ENCODE measurements at regions not wholly inside any gene's neighbourhood (a gene's known extent, or its start where the extent isn't known, plus 50 kb on each side); places are given as distances from the start of the nearest gene placed in this dataset.

GRCh38 chr12:46667551-46667950, 158.2 kb downstream of the SLC38A4 start:
- no peak overlapping the region for H4K8ac ChIP-seq (ENCODE audit: low read length)
- no peak overlapping the region for H2AK5ac ChIP-seq (ENCODE audit: low read length, severe bottlenecking)
- DNase-seq = no peak
- H2BK120ac ChIP-seq (ENCODE audit: low read depth, low read length) = no peak overlapping the region
- H2BK5ac ChIP-seq (ENCODE audit: low read depth, low read length, poor library complexity, severe bottlenecking) = no peak overlapping the region
- H3K23ac ChIP-seq (ENCODE audit: low read length in 2 of 2) = no peak overlapping the region
- no peak overlapping the region for H2AFZ ChIP-seq (ENCODE audit: low read depth, low read length)
- peak overlapping the region; percentile 37 for H3K9ac ChIP-seq (ENCODE audit: low read length)
- H3K27me3 ChIP-seq (ENCODE audit: control insufficient read depth in 1 of 2, insufficient read depth in 1 of 2, low read length in 2 of 2) = no peaks in the 10 kb centered on the region
- no peaks in the 10 kb centered on the region for H3K79me1 ChIP-seq (replicated peaks; ENCODE audit: low read length, poor library complexity, severe bottlenecking)
- H3K14ac ChIP-seq (ENCODE audit: low read length in 2 of 2) = no peak overlapping the region
- no peak overlapping the region for H3K27ac ChIP-seq (ENCODE audit: low read length, poor library complexity, severe bottlenecking)
- H3K36me3 ChIP-seq (ENCODE audit: control insufficient read depth in 1 of 2, insufficient read depth in 2 of 2, low read depth in 1 of 2, low read length in 2 of 2) = no peaks in the 10 kb centered on the region
- peaks cover 2% of the 10 kb centered on the region for H3K4me1 ChIP-seq (ENCODE audit: control insufficient read depth, insufficient read depth, low read depth, low read length)
- no peak overlapping the region for H2BK12ac ChIP-seq (ENCODE audit: low read length in 2 of 2)
- no peaks in the 10 kb centered on the region for H3K9me3 ChIP-seq (ENCODE audit: control insufficient read depth, low read length)
- no peak overlapping the region for H3K4me2 ChIP-seq (ENCODE audit: low read length, poor library complexity, severe bottlenecking)
- no peak overlapping the region for H3K4me3 ChIP-seq (ENCODE audit: insufficient read depth in 1 of 2, low read depth in 1 of 2, low read length in 2 of 2)
- H2BK15ac ChIP-seq (ENCODE audit: low read depth, poor library complexity, severe bottlenecking) = no peak overlapping the region
- H3K18ac ChIP-seq (ENCODE audit: low read depth in 1 of 2, low read length in 2 of 2) = no peak overlapping the region
- H4K91ac ChIP-seq (ENCODE audit: low read length) = no peak overlapping the region
- H3K4ac ChIP-seq (ENCODE audit: low read depth in 1 of 2, low read length in 2 of 2) = no peak overlapping the region

DNA sequence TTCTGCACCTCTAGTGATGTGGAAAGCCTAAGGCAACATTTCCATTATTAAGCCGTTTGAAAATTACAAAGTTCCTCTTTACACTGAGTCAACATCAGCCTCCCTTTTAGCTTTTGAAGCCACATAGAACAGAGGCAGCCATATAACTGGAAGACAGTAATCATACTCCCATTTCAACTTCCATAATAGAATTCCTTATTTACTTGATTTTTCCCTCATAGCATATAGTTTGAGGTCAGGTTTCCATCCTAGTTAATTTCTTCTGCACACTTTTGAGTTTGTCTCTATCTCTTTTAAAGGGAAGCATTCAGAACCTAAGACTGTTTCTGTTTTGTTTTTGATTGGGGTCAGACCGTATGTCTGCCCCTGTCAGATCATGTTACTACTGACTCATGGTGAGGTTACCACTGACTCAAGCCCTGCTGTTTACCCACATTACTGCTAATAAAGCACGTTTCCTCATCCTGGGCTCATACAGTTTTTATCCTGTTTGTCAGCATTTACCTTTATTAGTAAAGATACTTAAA, 161.0 kb downstream of the SLC38A4 start:
- DNase-seq = peak; percentile 92
- WGBS = 4% methylated on average over 3 of the region's 3 CpGs
- Histone ChIP-seq H2AFZ (ENCODE audit: low read depth, low read length) (no peak overlapping the region), H3K4me3 (ENCODE audit: insufficient read depth in 1 of 2, low read depth in 1 of 2, low read length in 2 of 2) (peak overlapping the region in 1 of 2 experiments; percentile 41), H3K27me3 (ENCODE audit: control insufficient read depth in 1 of 2, insufficient read depth in 1 of 2, low read length in 2 of 2) (no peaks in the 10 kb centered on the region), H3K4me2 (ENCODE audit: low read length, poor library complexity, severe bottlenecking) (no peak overlapping the region), H3K14ac (ENCODE audit: low read length in 2 of 2) (no peak overlapping the region), H3K9me3 (ENCODE audit: control insufficient read depth, low read length) (no peaks in the 10 kb centered on the region), H3K23ac (ENCODE audit: low read length in 2 of 2) (no peak overlapping the region), H2BK12ac (ENCODE audit: low read length in 2 of 2) (no peak overlapping the region), H3K27ac (ENCODE audit: low read length, poor library complexity, severe bottlenecking) (peak overlapping the region; percentile 70), H3K79me1 (replicated peaks; ENCODE audit: low read length, poor library complexity, severe bottlenecking) (peaks cover 2% of the 10 kb centered on the region), H3K4me1 (ENCODE audit: control insufficient read depth, insufficient read depth, low read depth, low read length) (peaks cover 2% of the 10 kb centered on the region), H4K8ac (ENCODE audit: low read length) (no peak overlapping the region), H3K4ac (ENCODE audit: low read depth in 1 of 2, low read length in 2 of 2) (no peak overlapping the region), H3K9ac (ENCODE audit: low read length) (peak overlapping the region; percentile 76), H4K91ac (ENCODE audit: low read length) (no peak overlapping the region), H2AK5ac (ENCODE audit: low read length, severe bottlenecking) (no peak overlapping the region), H2BK120ac (ENCODE audit: low read depth, low read length) (no peak overlapping the region), H2BK5ac (ENCODE audit: low read depth, low read length, poor library complexity, severe bottlenecking) (no peak overlapping the region), H3K36me3 (ENCODE audit: control insufficient read depth in 1 of 2, insufficient read depth in 2 of 2, low read depth in 1 of 2, low read length in 2 of 2) (no peaks in the 10 kb centered on the region), H2BK15ac (ENCODE audit: low read depth, poor library complexity, severe bottlenecking) (no peak overlapping the region), H3K18ac (ENCODE audit: low read depth in 1 of 2, low read length in 2 of 2) (peak overlapping the region in 1 of 2 experiments; percentile 27)

- H3K23ac ChIP-seq (ENCODE audit: low read length in 2 of 2) = peak overlapping the region in 1 of 2 experiments; percentile 14
- no peak overlapping the region for H2BK15ac ChIP-seq (ENCODE audit: low read depth, poor library complexity, severe bottlenecking)
- peak overlapping the region; percentile 36 for H4K91ac ChIP-seq (ENCODE audit: low read length)
- no peak overlapping the region for H2BK120ac ChIP-seq (ENCODE audit: low read depth, low read length)
- H2BK5ac ChIP-seq (ENCODE audit: low read depth, low read length, poor library complexity, severe bottlenecking) = no peak overlapping the region
- H3K27me3 ChIP-seq (ENCODE audit: control insufficient read depth in 1 of 2, insufficient read depth in 1 of 2, low read length in 2 of 2) = no peaks in the 10 kb centered on the region
- no peak overlapping the region for H3K14ac ChIP-seq (ENCODE audit: low read length in 2 of 2)
- H2AK5ac ChIP-seq (ENCODE audit: low read length, severe bottlenecking) = peak overlapping the region; percentile 94
- DNase-seq = peak; percentile 6
- no peak overlapping the region for H3K27ac ChIP-seq (ENCODE audit: low read length, poor library complexity, severe bottlenecking)
- H3K9ac ChIP-seq (ENCODE audit: low read length) = peak overlapping the region; percentile 76
- peaks cover 2% of the 10 kb centered on the region for H3K4me1 ChIP-seq (ENCODE audit: control insufficient read depth, insufficient read depth, low read depth, low read length)
- no peak overlapping the region for H2AFZ ChIP-seq (ENCODE audit: low read depth, low read length)
- peaks cover 2% of the 10 kb centered on the region for H3K79me1 ChIP-seq (replicated peaks; ENCODE audit: low read length, poor library complexity, severe bottlenecking)
- H3K18ac ChIP-seq (ENCODE audit: low read depth in 1 of 2, low read length in 2 of 2) = peak overlapping the region in 1 of 2 experiments; percentile 16
- H3K9me3 ChIP-seq (ENCODE audit: control insufficient read depth, low read length) = no peaks in the 10 kb centered on the region
- peak overlapping the region; percentile 65 to 91 for H2BK12ac ChIP-seq (ENCODE audit: low read length in 2 of 2)
- no peak overlapping the region for H3K4me2 ChIP-seq (ENCODE audit: low read length, poor library complexity, severe bottlenecking)
- no peaks in the 10 kb centered on the region for H3K36me3 ChIP-seq (ENCODE audit: control insufficient read depth in 1 of 2, insufficient read depth in 2 of 2, low read depth in 1 of 2, low read length in 2 of 2)
- H3K4me3 ChIP-seq (ENCODE audit: insufficient read depth in 1 of 2, low read depth in 1 of 2, low read length in 2 of 2) = no peak overlapping the region
- peak overlapping the region in 1 of 2 experiments; percentile 87 for H3K4ac ChIP-seq (ENCODE audit: low read depth in 1 of 2, low read length in 2 of 2)
- H4K8ac ChIP-seq (ENCODE audit: low read length) = peak overlapping the region; percentile 87
Measured at GRCh38 chr12:46663318-46663717, 162.5 kb downstream of the SLC38A4 start.

DNA sequence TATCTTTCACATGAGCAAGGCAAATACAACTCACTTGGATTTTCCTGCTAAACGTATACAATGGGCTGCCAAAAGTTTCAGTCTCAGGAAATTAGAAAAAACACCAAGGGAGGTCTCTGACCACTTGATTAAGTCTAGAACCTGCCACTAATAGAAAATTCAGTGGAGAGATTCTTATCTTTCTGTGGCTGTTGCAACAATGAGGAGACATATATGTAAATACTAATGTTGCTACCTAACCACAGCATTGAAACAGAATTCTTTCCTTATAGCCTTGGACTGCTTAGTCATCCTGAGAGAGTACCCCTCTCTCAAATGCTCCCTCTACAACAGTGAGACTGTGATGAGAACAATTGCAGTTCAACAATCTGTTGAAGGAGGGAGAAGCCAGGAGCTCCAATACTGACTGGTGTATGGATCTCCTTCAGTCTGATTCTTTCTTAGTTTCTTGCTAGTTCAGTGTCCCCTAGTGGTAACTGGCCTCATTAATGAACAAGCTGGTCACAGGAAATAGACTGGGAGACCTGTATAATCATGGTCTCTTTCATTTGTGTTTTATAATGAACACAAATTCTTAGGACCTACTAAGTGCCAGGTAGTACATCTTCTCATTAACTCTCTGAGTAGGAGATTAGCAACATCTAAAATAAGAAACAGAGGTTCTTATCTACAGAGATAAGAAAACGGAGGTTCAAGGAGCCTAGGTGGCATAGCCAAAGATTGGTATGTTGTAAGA, 164.5 kb downstream of the SLC38A4 start:
- peak overlapping the region in 1 of 2 experiments; percentile 34 for H3K4ac ChIP-seq (ENCODE audit: low read depth in 1 of 2, low read length in 2 of 2)

More for the DNA sequence above, 164.5 kb downstream of the SLC38A4 start:
- DNase-seq = peak; percentile 94
- H3K23ac ChIP-seq (ENCODE audit: low read length in 2 of 2) = no peak overlapping the region
- H4K91ac ChIP-seq (ENCODE audit: low read length) = no peak overlapping the region
- H3K14ac ChIP-seq (ENCODE audit: low read length in 2 of 2) = no peak overlapping the region
- 25% methylated on average over 2 of the region's 2 CpGs for WGBS
- no peak overlapping the region for H3K4me2 ChIP-seq (ENCODE audit: low read length, poor library complexity, severe bottlenecking)
- H2AFZ ChIP-seq (ENCODE audit: low read depth, low read length) = no peak overlapping the region
- no peaks in the 10 kb centered on the region for H3K36me3 ChIP-seq (ENCODE audit: control insufficient read depth in 1 of 2, insufficient read depth in 2 of 2, low read depth in 1 of 2, low read length in 2 of 2)
- peak overlapping the region in 1 of 2 experiments; percentile 33 for H3K18ac ChIP-seq (ENCODE audit: low read depth in 1 of 2, low read length in 2 of 2)
- H3K4me3 ChIP-seq (ENCODE audit: insufficient read depth in 1 of 2, low read depth in 1 of 2, low read length in 2 of 2) = peak overlapping the region in 1 of 2 experiments; percentile 37
- H2BK5ac ChIP-seq (ENCODE audit: low read depth, low read length, poor library complexity, severe bottlenecking) = no peak overlapping the region
- H2AK5ac ChIP-seq (ENCODE audit: low read length, severe bottlenecking) = no peak overlapping the region
- H3K27ac ChIP-seq (ENCODE audit: low read length, poor library complexity, severe bottlenecking) = peak overlapping the region; percentile 59
- peaks cover 2% of the 10 kb centered on the region for H3K79me1 ChIP-seq (replicated peaks; ENCODE audit: low read length, poor library complexity, severe bottlenecking)
- H3K4me1 ChIP-seq (ENCODE audit: control insufficient read depth, insufficient read depth, low read depth, low read length) = peaks cover 3% of the 10 kb centered on the region
- H2BK120ac ChIP-seq (ENCODE audit: low read depth, low read length) = no peak overlapping the region
- H3K9me3 ChIP-seq (ENCODE audit: control insufficient read depth, low read length) = no peaks in the 10 kb centered on the region
- H3K9ac ChIP-seq (ENCODE audit: low read length) = peak overlapping the region; percentile 82
- no peak overlapping the region for H4K8ac ChIP-seq (ENCODE audit: low read length)
- no peak overlapping the region for H2BK15ac ChIP-seq (ENCODE audit: low read depth, poor library complexity, severe bottlenecking)
- no peak overlapping the region for H2BK12ac ChIP-seq (ENCODE audit: low read length in 2 of 2)
- H3K27me3 ChIP-seq (ENCODE audit: control insufficient read depth in 1 of 2, insufficient read depth in 1 of 2, low read length in 2 of 2) = no peaks in the 10 kb centered on the region
